ENCODE measurements at regions not wholly inside any gene's neighbourhood (a gene's known extent, or its start where the extent isn't known, plus 50 kb on each side); places are given as distances from the start of the nearest gene placed in this dataset.

- ChIA-PET POLR2A (ENCODE audit: low non-redundant PET) (no interaction called here), CTCF (no interaction called here)
- Histone ChIP-seq H3K9me3 (ENCODE audit: low read depth, low read length, poor library complexity, severe bottlenecking) (no peaks in the 10 kb centered on the region), H3K4me3 (ENCODE audit: low read depth, low read length, poor library complexity, severe bottlenecking) (no peak overlapping the region), H3K27ac (ENCODE audit: low read depth, low read length, poor library complexity, severe bottlenecking) (no peak overlapping the region), H3K4me1 (ENCODE audit: insufficient read depth, low read length, poor library complexity, severe bottlenecking) (no peaks in the 10 kb centered on the region), H3K36me3 (ENCODE audit: insufficient read depth, low read length, poor library complexity, severe bottlenecking) (no peaks in the 10 kb centered on the region), H3K27me3 (replicated peaks; ENCODE audit: insufficient read depth, low read depth, low read length, poor library complexity) (no peaks in the 10 kb centered on the region)
- no peak for TF ChIP-seq EZH2 (IDR thresholded peaks at IDR 0.05; ENCODE audit: borderline replicate concordance, low read depth, low read length, poor library complexity, severe bottlenecking)
- TF ChIP-seq, protein P1, sequence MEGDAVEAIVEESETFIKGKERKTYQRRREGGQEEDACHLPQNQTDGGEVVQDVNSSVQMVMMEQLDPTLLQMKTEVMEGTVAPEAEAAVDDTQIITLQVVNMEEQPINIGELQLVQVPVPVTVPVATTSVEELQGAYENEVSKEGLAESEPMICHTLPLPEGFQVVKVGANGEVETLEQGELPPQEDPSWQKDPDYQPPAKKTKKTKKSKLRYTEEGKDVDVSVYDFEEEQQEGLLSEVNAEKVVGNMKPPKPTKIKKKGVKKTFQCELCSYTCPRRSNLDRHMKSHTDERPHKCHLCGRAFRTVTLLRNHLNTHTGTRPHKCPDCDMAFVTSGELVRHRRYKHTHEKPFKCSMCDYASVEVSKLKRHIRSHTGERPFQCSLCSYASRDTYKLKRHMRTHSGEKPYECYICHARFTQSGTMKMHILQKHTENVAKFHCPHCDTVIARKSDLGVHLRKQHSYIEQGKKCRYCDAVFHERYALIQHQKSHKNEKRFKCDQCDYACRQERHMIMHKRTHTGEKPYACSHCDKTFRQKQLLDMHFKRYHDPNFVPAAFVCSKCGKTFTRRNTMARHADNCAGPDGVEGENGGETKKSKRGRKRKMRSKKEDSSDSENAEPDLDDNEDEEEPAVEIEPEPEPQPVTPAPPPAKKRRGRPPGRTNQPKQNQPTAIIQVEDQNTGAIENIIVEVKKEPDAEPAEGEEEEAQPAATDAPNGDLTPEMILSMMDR (conservative IDR thresholded peaks at IDR 0.05; ENCODE audit: low read depth, low read length) = no peak
- DNase-seq (ENCODE audit: low spot score) = no peak
- BruUV-seq (replicated peaks) = no TSS peak
- intact Hi-C loops (cut with micrococcal nuclease; ENCODE audit: unreplicated experiment) = no loop called here
Observed at GRCh38 chr4:175436196-175436595, 375.9 kb downstream of the GPM6A start.

DNA sequence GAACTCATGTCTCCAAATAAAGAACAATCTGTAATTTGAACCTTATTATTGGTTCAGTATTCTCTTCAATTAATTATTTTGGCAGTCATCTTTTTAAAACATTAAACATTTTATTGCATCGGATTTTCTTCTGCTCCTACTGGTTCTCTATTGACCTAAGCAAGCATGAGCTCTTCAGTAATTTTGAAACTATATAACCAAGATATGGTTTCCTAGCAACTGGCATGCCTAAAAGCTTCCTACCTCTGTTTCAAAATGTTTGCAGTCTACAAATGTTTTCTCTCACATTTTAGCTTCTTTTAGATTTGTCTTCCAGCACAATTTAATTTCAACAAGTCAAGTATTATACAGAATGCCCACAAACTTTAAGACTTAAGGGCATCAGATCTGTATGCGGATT is 371.3 kb downstream of the GPM6A start:
- intact Hi-C loops (cut with micrococcal nuclease; ENCODE audit: unreplicated experiment) = no loop called here
- Histone ChIP-seq H3K27me3 (replicated peaks; ENCODE audit: insufficient read depth, low read depth, low read length, poor library complexity) (no peaks in the 10 kb centered on the region), H3K4me3 (ENCODE audit: low read depth, low read length, poor library complexity, severe bottlenecking) (no peak overlapping the region), H3K27ac (ENCODE audit: low read depth, low read length, poor library complexity, severe bottlenecking) (no peak overlapping the region), H3K36me3 (ENCODE audit: insufficient read depth, low read length, poor library complexity, severe bottlenecking) (no peaks in the 10 kb centered on the region), H3K4me1 (ENCODE audit: insufficient read depth, low read length, poor library complexity, severe bottlenecking) (no peaks in the 10 kb centered on the region), H3K9me3 (ENCODE audit: low read depth, low read length, poor library complexity, severe bottlenecking) (no peaks in the 10 kb centered on the region)
- TF ChIP-seq, protein P1 (conservative IDR thresholded peaks at IDR 0.05; ENCODE audit: low read depth, low read length) = no peak
- TF ChIP-seq EZH2 (IDR thresholded peaks at IDR 0.05; ENCODE audit: borderline replicate concordance, low read depth, low read length, poor library complexity, severe bottlenecking) = no peak
- CTCF ChIA-PET = no interaction called here
- POLR2A ChIA-PET (ENCODE audit: low non-redundant PET) = no interaction called here
- no peak for DNase-seq (ENCODE audit: low spot score)
- BruUV-seq (replicated peaks) = no TSS peak

GRCh38 chr4:175441256-175441655 is 370.8 kb downstream of the GPM6A start:
- no TSS peak for BruUV-seq (replicated peaks)
- no peak for TF ChIP-seq EZH2 (IDR thresholded peaks at IDR 0.05; ENCODE audit: borderline replicate concordance, low read depth, low read length, poor library complexity, severe bottlenecking)
- TF ChIP-seq, protein P1 (conservative IDR thresholded peaks at IDR 0.05; ENCODE audit: low read depth, low read length) = no peak
- H3K27me3 ChIP-seq (replicated peaks; ENCODE audit: insufficient read depth, low read depth, low read length, poor library complexity) = no peaks in the 10 kb centered on the region
- intact Hi-C loops (cut with micrococcal nuclease; ENCODE audit: unreplicated experiment) = no loop called here
- DNase-seq (ENCODE audit: low spot score) = no peak
- ChIA-PET CTCF (no interaction called here), POLR2A (ENCODE audit: low non-redundant PET) (no interaction called here)
- H3K9me3 ChIP-seq (ENCODE audit: low read depth, low read length, poor library complexity, severe bottlenecking) = no peaks in the 10 kb centered on the region
- H3K4me3 ChIP-seq (ENCODE audit: low read depth, low read length, poor library complexity, severe bottlenecking) = no peak overlapping the region
- no peak overlapping the region for H3K27ac ChIP-seq (ENCODE audit: low read depth, low read length, poor library complexity, severe bottlenecking)
- no peaks in the 10 kb centered on the region for H3K36me3 ChIP-seq (ENCODE audit: insufficient read depth, low read length, poor library complexity, severe bottlenecking)
- H3K4me1 ChIP-seq (ENCODE audit: insufficient read depth, low read length, poor library complexity, severe bottlenecking) = no peaks in the 10 kb centered on the region
